Neural cell (in vitro differentiated cells): ENCODE measurements at regions not wholly inside any gene's neighbourhood (a gene's known extent, or its start where the extent isn't known, plus 50 kb on each side); places are given as distances from the start of the nearest gene placed in this dataset.

ENCODE experiments used
- H2AFZ ChIP-seq: fragments of 200-600, 300-800 bp; sonication (generic), shearing (Covaris generic); 2 replicates; pipeline ENCODE4 v1.6.0; 2014; ENCODE audit warnings: low read depth, mild to moderate bottlenecking, antibody characterized with exemption, low read length, moderate library complexity
- H3F3A ChIP-seq: fragments of 200-600 bp; shearing (Covaris generic); 2 replicates; pipeline ENCODE4 v1.6.1; 2016; ENCODE audit warnings: mild to moderate bottlenecking, moderate library complexity, mixed read lengths, antibody characterized with exemption, low read length; ENCODE audit not compliant: insufficient read depth, poor library complexity, severe bottlenecking
- H3K27ac ChIP-seq: fragments of 200-600, 300-800 bp; sonication (generic), shearing (Covaris generic); 2 replicates; pipeline ENCODE4 v1.5.1; 2014; ENCODE audit warnings: mild to moderate bottlenecking, low read length, moderate library complexity
- H3K27me3 ChIP-seq: fragments of 300-800, 200-600 bp; sonication (generic), shearing (Covaris generic); 2 replicates; pipeline ENCODE4 v1.6.0; 2014; ENCODE audit warnings: mild to moderate bottlenecking, low read depth, low read length, moderate library complexity; ENCODE audit not compliant: insufficient read depth
- H3K36me3 ChIP-seq: fragments of 300-800, 200-600 bp; sonication (generic), shearing (Covaris generic); 2 replicates; pipeline ENCODE4 v1.5.1; 2014; ENCODE audit warnings: mild to moderate bottlenecking, antibody characterized with exemption, low read length, moderate library complexity; ENCODE audit not compliant: insufficient read depth
- H3K4me2 ChIP-seq: fragments of 300-800, 200-600 bp; sonication (generic), shearing (Covaris generic); 2 replicates; pipeline ENCODE4 v1.6.0; 2014; ENCODE audit warnings: mild to moderate bottlenecking, low read length
- H3K4me3 ChIP-seq: fragments of 300-800, 200-600 bp; sonication (generic), shearing (Covaris generic); 2 replicates; pipeline ENCODE4 v1.5.1; 2014; ENCODE audit warnings: mild to moderate bottlenecking, low read length, moderate library complexity
- H3K79me2 ChIP-seq: fragments of 200-600 bp; shearing (Covaris generic); replicated peaks from 2 replicates; pipeline ENCODE4 v1.6.0; 2014; ENCODE audit warnings: mild to moderate bottlenecking, low read length, moderate library complexity; ENCODE audit not compliant: insufficient read depth
- H3K9ac ChIP-seq: fragments of 300-800, 200-600 bp; sonication (generic), shearing (Covaris generic); 2 replicates; pipeline ENCODE4 v1.6.1; 2016; ENCODE audit warnings: mild to moderate bottlenecking, low read length, mixed read lengths
- H3K9me2 ChIP-seq: fragments of 200-600 bp; shearing (Covaris generic); 2 replicates; pipeline ENCODE4 v1.6.1; 2016; ENCODE audit warnings: mild to moderate bottlenecking, low read length, mixed read lengths; ENCODE audit not compliant: insufficient read depth
- H3K9me3 ChIP-seq: fragments of 200-600, 300-800 bp; sonication (generic), shearing (Covaris generic); 2 replicates; pipeline ENCODE4 v1.6.1; 2016; ENCODE audit warnings: mild to moderate bottlenecking, mixed run types, low read length, moderate library complexity, mixed read lengths
- H4K20me1 ChIP-seq: fragments of 200-600 bp; shearing (Covaris generic); 2 replicates; pipeline ENCODE4 v1.6.1; 2016; ENCODE audit warnings: mild to moderate bottlenecking, mixed run types; ENCODE audit not compliant: insufficient read depth
- EP300 ChIP-seq: fragments of 450-650 bp; conservative IDR thresholded peaks from 2 replicates; pipeline ENCODE4 v1.6.1; 2014; ENCODE audit warnings: antibody characterized with exemption, mild to moderate bottlenecking, moderate library complexity; ENCODE audit not compliant: poor library complexity, severe bottlenecking
- EZH2 ChIP-seq: fragments of 200-600, 300-800 bp; shearing (Covaris generic), sonication (generic); IDR thresholded peaks from 2 replicates; pipeline ENCODE4 v1.6.1; 2014; ENCODE audit warnings: antibody characterized with exemption, low read length, borderline replicate concordance, mild to moderate bottlenecking; ENCODE audit not compliant: insufficient read depth, poor library complexity, severe bottlenecking
- MXI1 ChIP-seq: fragments of 450-650 bp; conservative IDR thresholded peaks from 2 replicates; pipeline ENCODE4 v1.6.1; 2014; ENCODE audit warnings: antibody characterized with exemption, mild to moderate bottlenecking; ENCODE audit not compliant: poor library complexity, severe bottlenecking
- POLR2AphosphoS5 ChIP-seq: IDR thresholded peaks from 2 replicates; pipeline ENCODE4 v1.6.1; 2012
- RAD21 ChIP-seq: fragments of 450-650 bp; conservative IDR thresholded peaks from 2 replicates; pipeline ENCODE4 v1.6.1; 2014; ENCODE audit warnings: antibody characterized with exemption, mild to moderate bottlenecking, moderate library complexity
- SMC3 ChIP-seq: fragments of 450-650 bp; conservative IDR thresholded peaks from 2 replicates; pipeline ENCODE4 v1.6.1; 2014; ENCODE audit warnings: antibody characterized with exemption, mild to moderate bottlenecking, moderate library complexity; ENCODE audit not compliant: poor library complexity
- TAF1 ChIP-seq: IDR thresholded peaks from 2 replicates; pipeline ENCODE4 v1.6.1; 2012; ENCODE audit warnings: low read depth
- TF ChIP-seq, protein P1 (sequence below): fragments of 450-650 bp; IDR thresholded peaks from 2 replicates; pipeline ENCODE4 v1.5.1; 2014; ENCODE audit warnings: antibody characterized with exemption, mild to moderate bottlenecking, moderate library complexity; ENCODE audit not compliant: poor library complexity, severe bottlenecking
- TF ChIP-seq, protein P2 (sequence below): IDR thresholded peaks from 2 replicates; pipeline ENCODE4 v1.6.1; 2012; ENCODE audit warnings: borderline replicate concordance

DNA sequence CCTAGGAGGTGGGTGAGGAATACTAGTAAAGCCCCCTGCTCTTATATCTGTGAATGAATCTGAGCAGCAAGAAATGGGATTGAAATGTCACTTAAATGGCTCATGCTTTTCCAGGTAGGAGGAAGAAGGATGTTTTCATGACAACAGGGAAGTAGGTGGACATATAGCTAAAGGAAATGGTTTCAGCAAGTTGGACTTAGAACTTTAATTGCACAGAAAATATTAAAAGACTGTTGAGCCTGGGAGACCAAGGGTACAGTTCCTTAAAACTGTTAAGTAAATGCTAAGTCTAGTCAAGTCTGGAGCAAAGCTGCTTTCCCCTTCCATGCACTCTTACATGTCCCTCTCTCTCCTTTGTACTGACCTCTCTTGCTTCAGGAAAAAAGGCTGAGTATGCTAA is 301.3 kb downstream of the HGF start:
- no peak overlapping the region for H3K4me3 ChIP-seq
- H3K9me3 ChIP-seq, result no peaks in the 10 kb centered on the region
- no peaks in the 10 kb centered on the region for H3K9me2 ChIP-seq
- no peaks in the 10 kb centered on the region for H3K79me2 ChIP-seq
- no peak overlapping the region for H3K4me2 ChIP-seq
- no peak overlapping the region for H2AFZ ChIP-seq
- TF ChIP-seq TAF1 (no peak), MXI1 (no peak), RAD21 (no peak), SMC3 (no peak), POLR2AphosphoS5 (no peak), EZH2 (no peak), EP300 (no peak)
- TF ChIP-seq, protein P1, sequence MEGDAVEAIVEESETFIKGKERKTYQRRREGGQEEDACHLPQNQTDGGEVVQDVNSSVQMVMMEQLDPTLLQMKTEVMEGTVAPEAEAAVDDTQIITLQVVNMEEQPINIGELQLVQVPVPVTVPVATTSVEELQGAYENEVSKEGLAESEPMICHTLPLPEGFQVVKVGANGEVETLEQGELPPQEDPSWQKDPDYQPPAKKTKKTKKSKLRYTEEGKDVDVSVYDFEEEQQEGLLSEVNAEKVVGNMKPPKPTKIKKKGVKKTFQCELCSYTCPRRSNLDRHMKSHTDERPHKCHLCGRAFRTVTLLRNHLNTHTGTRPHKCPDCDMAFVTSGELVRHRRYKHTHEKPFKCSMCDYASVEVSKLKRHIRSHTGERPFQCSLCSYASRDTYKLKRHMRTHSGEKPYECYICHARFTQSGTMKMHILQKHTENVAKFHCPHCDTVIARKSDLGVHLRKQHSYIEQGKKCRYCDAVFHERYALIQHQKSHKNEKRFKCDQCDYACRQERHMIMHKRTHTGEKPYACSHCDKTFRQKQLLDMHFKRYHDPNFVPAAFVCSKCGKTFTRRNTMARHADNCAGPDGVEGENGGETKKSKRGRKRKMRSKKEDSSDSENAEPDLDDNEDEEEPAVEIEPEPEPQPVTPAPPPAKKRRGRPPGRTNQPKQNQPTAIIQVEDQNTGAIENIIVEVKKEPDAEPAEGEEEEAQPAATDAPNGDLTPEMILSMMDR, result no peak
- TF ChIP-seq, protein P2, sequence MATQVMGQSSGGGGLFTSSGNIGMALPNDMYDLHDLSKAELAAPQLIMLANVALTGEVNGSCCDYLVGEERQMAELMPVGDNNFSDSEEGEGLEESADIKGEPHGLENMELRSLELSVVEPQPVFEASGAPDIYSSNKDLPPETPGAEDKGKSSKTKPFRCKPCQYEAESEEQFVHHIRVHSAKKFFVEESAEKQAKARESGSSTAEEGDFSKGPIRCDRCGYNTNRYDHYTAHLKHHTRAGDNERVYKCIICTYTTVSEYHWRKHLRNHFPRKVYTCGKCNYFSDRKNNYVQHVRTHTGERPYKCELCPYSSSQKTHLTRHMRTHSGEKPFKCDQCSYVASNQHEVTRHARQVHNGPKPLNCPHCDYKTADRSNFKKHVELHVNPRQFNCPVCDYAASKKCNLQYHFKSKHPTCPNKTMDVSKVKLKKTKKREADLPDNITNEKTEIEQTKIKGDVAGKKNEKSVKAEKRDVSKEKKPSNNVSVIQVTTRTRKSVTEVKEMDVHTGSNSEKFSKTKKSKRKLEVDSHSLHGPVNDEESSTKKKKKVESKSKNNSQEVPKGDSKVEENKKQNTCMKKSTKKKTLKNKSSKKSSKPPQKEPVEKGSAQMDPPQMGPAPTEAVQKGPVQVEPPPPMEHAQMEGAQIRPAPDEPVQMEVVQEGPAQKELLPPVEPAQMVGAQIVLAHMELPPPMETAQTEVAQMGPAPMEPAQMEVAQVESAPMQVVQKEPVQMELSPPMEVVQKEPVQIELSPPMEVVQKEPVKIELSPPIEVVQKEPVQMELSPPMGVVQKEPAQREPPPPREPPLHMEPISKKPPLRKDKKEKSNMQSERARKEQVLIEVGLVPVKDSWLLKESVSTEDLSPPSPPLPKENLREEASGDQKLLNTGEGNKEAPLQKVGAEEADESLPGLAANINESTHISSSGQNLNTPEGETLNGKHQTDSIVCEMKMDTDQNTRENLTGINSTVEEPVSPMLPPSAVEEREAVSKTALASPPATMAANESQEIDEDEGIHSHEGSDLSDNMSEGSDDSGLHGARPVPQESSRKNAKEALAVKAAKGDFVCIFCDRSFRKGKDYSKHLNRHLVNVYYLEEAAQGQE, result no peak
- no peaks in the 10 kb centered on the region for H3K36me3 ChIP-seq
- H4K20me1 ChIP-seq, result no peaks in the 10 kb centered on the region
- H3K27me3 ChIP-seq, result no peaks in the 10 kb centered on the region
- no peak overlapping the region for H3K9ac ChIP-seq
- H3F3A ChIP-seq, result no peaks in the 10 kb centered on the region
- no peak overlapping the region for H3K27ac ChIP-seq

DNA sequence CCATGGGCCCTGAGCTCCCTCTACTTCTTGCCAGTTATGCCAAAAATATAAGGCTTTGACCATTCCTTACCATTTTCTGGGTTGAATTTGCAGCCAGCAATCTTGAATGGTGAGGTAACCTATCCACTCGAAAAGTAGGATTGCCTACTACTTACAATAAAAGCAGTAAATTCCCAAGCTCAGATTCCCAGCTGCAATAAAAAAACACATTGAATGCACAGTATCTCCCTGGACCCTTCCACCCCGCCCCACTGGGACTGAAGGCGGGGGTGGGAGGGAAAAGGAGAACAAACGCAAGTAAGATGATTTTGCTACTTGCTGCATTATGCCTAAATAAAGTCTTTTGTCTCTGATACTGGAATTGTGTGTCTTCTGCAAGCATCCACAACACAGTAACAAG is 301.9 kb downstream of the HGF start:
- Histone ChIP-seq H3K4me3 (no peak overlapping the region), H3K9me3 (no peaks in the 10 kb centered on the region), H3F3A (no peaks in the 10 kb centered on the region), H4K20me1 (no peaks in the 10 kb centered on the region), H2AFZ (no peak overlapping the region), H3K79me2 (no peaks in the 10 kb centered on the region), H3K9ac (no peak overlapping the region), H3K4me2 (no peak overlapping the region), H3K27me3 (no peaks in the 10 kb centered on the region), H3K36me3 (no peaks in the 10 kb centered on the region), H3K9me2 (no peaks in the 10 kb centered on the region), H3K27ac (no peak overlapping the region)
- TF ChIP-seq, protein P2, result no peak
- TF ChIP-seq RAD21, result no peak
- no peak for TF ChIP-seq SMC3
- TF ChIP-seq MXI1, result no peak
- TF ChIP-seq, protein P1, result no peak
- no peak for TF ChIP-seq EP300
- TF ChIP-seq EZH2, result no peak
- TF ChIP-seq POLR2AphosphoS5, result no peak
- no peak for TF ChIP-seq TAF1
